Lower leg skin (tissue), 4 donors: ENCODE measurements at regions not wholly inside any gene's neighbourhood (a gene's known extent, or its start where the extent isn't known, plus 50 kb on each side); places are given as distances from the start of the nearest gene placed in this dataset.

Experiments
- DNase-seq, 2 donors: peaks; one replicate each; pipeline ENCODE4 v3.0.0-alpha.2; 2019; ENCODE audit warnings: low spot score in 2 of 2
- H3K4me3 ChIP-seq: fragments of 200-600 bp; sonication (generic); 2 replicates; pipeline ENCODE4 v1.5.1; 2017; ENCODE audit warnings: mild to moderate bottlenecking, low read depth; ENCODE audit not compliant: poor library complexity, severe bottlenecking
- CTCF ChIP-seq, 3 donors: fragments of 450-650 bp; IDR thresholded peaks; one replicate each; pipeline ENCODE4 v1.5.1; 2016; ENCODE audit warnings: antibody characterized with exemption in 3 of 3, mild to moderate bottlenecking in 3 of 3, moderate library complexity in 2 of 3
- POLR2A ChIP-seq, 2 donors: fragments of 450-650 bp; IDR thresholded peaks; one replicate each; pipeline ENCODE4 v1.6.1; 2016 to 2017; ENCODE audit warnings: antibody characterized with exemption in 2 of 2, mild to moderate bottlenecking in 1 of 2, moderate library complexity in 1 of 2
- WGBS, 2 donors: methylation state at CpG; one replicate each; pipeline ENCODE4 v1.1.5; 2018; 5-methylcytosine and 5-hydroxymethylcytosine counted together
- intact Hi-C: fragments of 100-400 bp; cut with DNase I; formaldehyde crosslinking; loops from one replicate; pipeline ENCODE4 v1.15.0; 2023; ENCODE audit warnings: low total_unique reads

- intact Hi-C loops = no loop called here
- H3K4me3 ChIP-seq = no peak overlapping the region
- 67 to 68% methylated on average over 2 of the region's 2 CpGs for WGBS, 2 donors
- DNase-seq = no peak
- TF ChIP-seq CTCF (IDR thresholded peaks at IDR 0.05) = no peak
- TF ChIP-seq POLR2A (IDR thresholded peaks at IDR 0.05) = no peak
These were observed 182.4 kb upstream of the STT3B start for GRCh38 chr3:31350307-31350706.

GRCh38 chr3:31352331-31352730 lies 180.4 kb upstream of the STT3B start:
- intact Hi-C loops = no loop called here
- TF ChIP-seq POLR2A (IDR thresholded peaks at IDR 0.05) (no peak), CTCF (IDR thresholded peaks at IDR 0.05) (no peak)
- no peak overlapping the region for H3K4me3 ChIP-seq
- DNase-seq = no peak

GRCh38 chr3:31353166-31353565 lies 179.6 kb upstream of the STT3B start:
- no peak for TF ChIP-seq POLR2A (IDR thresholded peaks at IDR 0.05)
- TF ChIP-seq CTCF (IDR thresholded peaks at IDR 0.05) = no peak
- WGBS, 2 donors = 88 to 92% methylated on average over 1 of the region's 1 CpG
- no peak for DNase-seq
- intact Hi-C loops = no loop called here
- no peak overlapping the region for H3K4me3 ChIP-seq

GRCh38 chr3:31354373-31354772 lies 178.4 kb upstream of the STT3B start:
- intact Hi-C loops = no loop called here
- no peak for DNase-seq
- no peak overlapping the region for H3K4me3 ChIP-seq
- TF ChIP-seq POLR2A (IDR thresholded peaks at IDR 0.05) = no peak
- TF ChIP-seq CTCF (IDR thresholded peaks at IDR 0.05) = no peak

GRCh38 chr3:31355807-31356206 lies 176.9 kb upstream of the STT3B start:
- H3K4me3 ChIP-seq = no peak overlapping the region
- WGBS, 2 donors = 98% methylated on average over 5 of the region's 5 CpGs
- intact Hi-C loops = no loop called here

More at GRCh38 chr3:31355807-31356206, 176.9 kb upstream of the STT3B start:
- no peak for DNase-seq
- no peak for TF ChIP-seq POLR2A (IDR thresholded peaks at IDR 0.05)
- no peak for TF ChIP-seq CTCF (IDR thresholded peaks at IDR 0.05)
